ENCODE measurements at regions not wholly inside any gene's neighbourhood (a gene's known extent, or its start where the extent isn't known, plus 50 kb on each side); places are given as distances from the start of the nearest gene placed in this dataset.
"Not testable (repeated sequence)": the region's sequence is repeated elsewhere in the genome, so short reads cannot be mapped to it uniquely, and the experiment has no call there.

- DNase-seq, result not testable (repeated sequence)
Observed at GRCh38 chr2:90238505-90239230, 1547.2 kb downstream of the RPIA start.

GRCh38 chr2:90239769-90240168 lies 1548.3 kb downstream of the RPIA start:
- DNase-seq, result not testable (repeated sequence)

GRCh38 chr2:90244902-90245765 lies 1553.7 kb downstream of the RPIA start:
- DNase-seq, result not testable (repeated sequence)

GRCh38 chr2:90248400-90248799 lies 1556.9 kb downstream of the RPIA start:
- not testable (repeated sequence) for DNase-seq

DNA sequence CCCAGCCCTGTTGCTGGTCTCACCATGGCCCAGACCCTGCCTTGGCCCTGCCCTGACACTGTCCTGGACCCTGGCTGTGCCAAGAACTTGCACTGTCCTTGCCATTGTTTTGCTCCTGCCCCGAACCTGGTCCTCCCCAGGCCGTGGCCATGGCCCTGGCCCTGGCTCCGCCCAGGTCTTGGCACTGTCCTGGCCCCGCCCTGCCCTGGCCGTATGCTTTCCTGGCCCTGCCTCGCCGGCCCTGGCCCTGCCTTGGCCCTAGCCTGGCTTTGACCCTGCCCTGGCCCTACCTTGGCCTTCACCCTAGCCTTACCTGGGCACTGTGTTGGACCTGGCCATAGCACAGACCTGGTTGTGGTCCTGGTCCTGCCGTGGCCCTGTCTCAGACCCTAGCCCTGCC lies 1558.9 kb downstream of the RPIA start:
- not testable (repeated sequence) for DNase-seq

- DNase-seq, result not testable (repeated sequence)
Observed at GRCh38 chr2:90251576-90251975, 1560.1 kb downstream of the RPIA start.

DNA sequence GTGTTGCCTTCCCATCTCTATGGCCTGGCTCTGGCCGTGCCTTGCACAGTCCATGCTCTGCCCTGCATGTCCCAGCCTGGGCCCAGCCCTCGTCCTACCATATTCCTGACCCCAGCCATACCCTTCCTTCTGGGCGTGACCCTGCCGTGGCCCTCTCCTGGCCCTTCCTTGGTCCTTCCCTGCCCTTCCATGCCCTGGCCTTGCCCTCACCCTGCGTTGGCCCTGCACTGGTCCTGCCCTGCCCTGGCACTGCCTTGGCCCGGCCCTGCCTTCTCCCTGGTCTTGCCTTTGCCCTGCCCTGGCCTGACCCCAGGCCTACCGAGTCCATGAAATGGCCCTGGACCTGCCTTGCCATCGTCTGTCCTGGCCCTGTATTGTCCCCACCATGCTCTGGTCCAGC lies 1561.8 kb downstream of the RPIA start:
- not testable (repeated sequence) for DNase-seq

GRCh38 chr2:90266888-90267287 lies 1575.4 kb downstream of the RPIA start:
- not testable (repeated sequence) for DNase-seq

- not testable (repeated sequence) for DNase-seq
Observed at GRCh38 chr2:90287751-90288150, 1596.3 kb downstream of the RPIA start.

- not testable (repeated sequence) for DNase-seq
Observed at GRCh38 chr2:90288396-90288795, 1596.9 kb downstream of the RPIA start.

GRCh38 chr2:90289291-90289980 lies 1598.0 kb downstream of the RPIA start:
- DNase-seq, result not testable (repeated sequence)

DNA sequence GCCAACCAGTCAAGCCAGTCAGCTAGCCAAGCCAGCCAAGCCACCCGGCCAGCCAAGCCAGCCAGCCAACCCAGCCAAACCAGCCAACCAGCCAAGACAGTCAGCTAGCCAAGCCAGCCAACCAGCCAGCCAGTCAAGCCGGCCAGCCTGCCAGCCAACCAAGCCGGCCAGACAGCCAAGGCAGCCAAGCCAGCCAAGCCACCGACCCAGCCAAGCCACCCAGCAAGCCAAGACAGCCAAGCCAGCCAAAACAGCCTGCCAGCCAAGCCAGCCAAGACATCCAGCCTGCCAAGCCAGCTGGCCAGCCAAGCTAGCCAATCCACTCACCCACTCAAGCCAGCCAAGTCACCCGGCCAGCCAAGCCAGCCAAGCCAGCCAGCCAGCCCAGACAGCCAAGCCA lies 1599.2 kb downstream of the RPIA start:
- not testable (repeated sequence) for DNase-seq

DNA sequence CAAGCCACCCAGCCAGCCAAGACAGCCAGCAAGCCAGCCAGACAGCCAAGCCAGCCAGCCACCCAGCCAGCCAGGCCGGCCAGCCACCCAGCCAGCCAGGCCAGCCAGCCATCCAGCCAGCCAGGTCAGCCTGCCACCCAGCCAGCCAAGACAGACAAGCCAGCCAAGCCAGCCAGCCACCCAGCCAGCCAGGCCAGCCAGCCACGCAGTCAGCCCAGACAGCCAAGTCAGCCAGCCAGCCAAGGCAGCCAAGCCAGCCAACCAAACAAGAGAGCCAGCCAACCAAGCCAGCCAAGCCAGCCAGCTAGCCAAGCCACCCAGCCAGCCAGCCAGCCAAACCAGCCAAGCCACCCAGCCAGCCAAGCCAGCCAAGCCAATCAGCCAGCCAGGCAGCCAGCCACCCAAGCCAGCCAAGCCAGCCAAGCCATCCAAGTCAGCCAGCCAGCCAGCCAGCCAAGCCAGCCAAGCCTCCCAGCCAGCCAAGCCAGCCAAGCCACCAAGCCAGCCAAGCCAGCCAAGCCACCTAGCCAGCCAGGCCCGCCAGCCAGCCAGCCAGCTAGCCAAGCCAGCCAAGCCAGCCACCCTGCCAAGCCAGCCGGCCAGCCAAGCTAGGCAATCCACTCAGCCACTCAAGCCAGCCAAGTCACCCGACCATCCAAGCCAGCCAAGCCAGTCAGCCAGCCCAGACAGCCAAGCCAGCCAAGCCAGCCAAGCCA lies 1599.9 kb downstream of the RPIA start:
- peak in 1 of 2 donors; percentile 28 for DNase-seq

- not testable (repeated sequence) for DNase-seq
Observed at GRCh38 chr2:90291934-90292333, 1600.5 kb downstream of the RPIA start.

DNA sequence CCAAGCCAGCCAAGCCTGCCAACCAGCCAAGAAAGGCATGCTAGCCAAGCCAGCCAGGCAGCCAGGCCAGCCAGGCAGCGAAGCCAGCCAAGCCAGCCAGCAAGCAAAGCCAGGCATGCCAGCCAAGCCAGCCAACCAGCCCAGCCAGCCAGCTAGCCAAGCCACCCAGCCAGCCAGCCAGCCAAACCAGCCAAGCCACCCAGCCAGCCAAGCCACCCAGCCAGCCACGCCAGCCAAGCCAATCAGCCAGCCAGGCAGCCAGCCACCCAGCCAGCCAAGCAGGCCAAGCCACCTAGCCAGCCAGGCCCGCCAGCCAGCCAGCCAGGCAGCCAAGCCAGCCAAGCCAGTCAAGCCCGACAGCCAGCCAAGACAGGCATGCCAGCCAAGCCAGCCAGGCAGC lies 1601.0 kb downstream of the RPIA start:
- DNase-seq, result not testable (repeated sequence)

DNA sequence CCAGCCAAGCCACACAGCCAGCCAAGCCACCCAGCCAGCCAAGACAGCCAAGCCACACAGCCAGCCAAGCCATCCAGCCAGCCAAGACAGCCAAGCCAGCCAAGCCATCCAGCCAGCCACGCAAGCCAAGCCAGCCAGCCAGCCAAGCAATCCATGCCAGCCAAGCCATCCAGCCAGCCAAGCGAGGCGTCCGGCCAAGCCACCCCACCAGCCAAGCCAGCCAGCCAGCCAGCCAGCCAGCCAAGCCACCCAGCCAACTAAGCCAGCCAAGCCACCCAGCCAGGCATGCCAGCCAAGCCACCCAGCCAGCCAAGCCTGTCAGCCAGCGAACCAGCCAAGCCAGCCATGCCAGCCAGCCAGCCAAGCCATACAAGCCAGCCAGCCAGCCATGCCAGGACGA lies 1601.8 kb downstream of the RPIA start:
- not testable (repeated sequence) for DNase-seq

DNA sequence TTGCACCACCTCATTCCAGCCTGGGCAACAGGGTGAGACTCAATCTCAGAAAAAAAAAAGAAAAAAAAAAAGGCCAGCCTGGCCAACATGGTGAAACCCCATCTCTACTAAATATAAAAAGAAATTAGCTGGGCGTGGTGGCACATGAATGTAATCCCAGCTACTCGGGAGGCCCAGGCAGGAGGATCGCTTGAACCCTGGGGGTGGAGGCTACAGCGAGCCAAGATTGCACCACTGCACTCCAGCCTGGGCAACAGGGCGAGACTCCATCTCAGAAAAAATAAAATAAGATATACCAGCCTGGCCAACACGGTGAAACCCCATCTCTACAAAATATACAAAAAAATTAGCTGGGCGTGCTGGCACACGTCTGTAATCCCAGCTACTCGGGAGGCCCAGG lies 1602.3 kb downstream of the RPIA start:
- DNase-seq, result not testable (repeated sequence)

- not testable (repeated sequence) for DNase-seq
Observed at GRCh38 chr2:90295036-90295750, 1603.7 kb downstream of the RPIA start.

GRCh38 chr2:90296484-90296777 lies 1605.0 kb downstream of the RPIA start:
- not testable (repeated sequence) for DNase-seq

DNA sequence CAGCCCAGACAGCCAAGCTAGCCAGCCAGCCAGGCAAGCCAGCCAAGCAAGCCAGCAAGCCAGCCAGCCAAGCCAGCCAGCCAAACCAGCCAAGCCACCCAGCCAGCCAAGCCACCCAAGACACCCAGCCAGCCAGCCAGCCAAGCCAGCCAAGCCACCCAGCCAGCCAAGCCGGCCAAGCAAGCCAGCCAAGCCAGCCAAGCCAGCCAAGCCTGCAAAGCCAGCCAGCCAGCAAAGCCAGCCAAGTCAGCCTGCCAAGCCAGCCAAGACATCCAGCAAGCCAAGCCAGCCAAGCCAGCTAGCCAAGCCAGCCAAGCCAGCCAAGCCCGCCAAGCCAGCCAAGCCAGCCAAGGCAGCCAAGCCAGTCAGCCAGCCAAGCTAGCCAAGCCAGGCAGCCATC lies 1606.2 kb downstream of the RPIA start:
- DNase-seq, result not testable (repeated sequence)

- not testable (repeated sequence) for DNase-seq
Observed at GRCh38 chr2:90298126-90298755, 1606.8 kb downstream of the RPIA start.

- DNase-seq, result not testable (repeated sequence)
Observed at GRCh38 chr2:90298983-90299382, 1607.5 kb downstream of the RPIA start.

All from activated CD4-positive, alpha-beta T cell treated with anti-CD3 and anti-CD28 coated beads for 4 hours (primary cell).